HG02981 (cell line): ENCODE measurements at regions not wholly inside any gene's neighbourhood (a gene's known extent, or its start where the extent isn't known, plus 50 kb on each side); places are given as distances from the start of the nearest gene placed in this dataset.
A peak's percentile ranks its signal among the peaks of the same experiment; 100 is the strongest.

Experiments
- ATAC-seq: cut with Tn5 transposase; IDR thresholded peaks from one replicate; pipeline ENCODE4 v1.9.1; 2021; ENCODE audit warnings: mild to moderate bottlenecking, moderate library complexity; ENCODE audit not compliant: unreplicated experiment

- ATAC-seq, result no peak
Measured at GRCh38 chr17:69819316-69820087, 255.5 kb upstream of the KCNJ16 start.

- no peak for ATAC-seq
Measured at GRCh38 chr17:69820876-69821473, 254.1 kb upstream of the KCNJ16 start.

- ATAC-seq, result no peak
Measured at GRCh38 chr17:69822314-69822875, 252.6 kb upstream of the KCNJ16 start.

GRCh38 chr17:69828087-69828486, 246.9 kb upstream of the KCNJ16 start:
- no peak for ATAC-seq

GRCh38 chr17:69834494-69834893, 240.5 kb upstream of the KCNJ16 start:
- no peak for ATAC-seq

GRCh38 chr17:69851736-69852135, 223.3 kb upstream of the KCNJ16 start:
- ATAC-seq, result no peak

GRCh38 chr17:69853541-69854224, 221.3 kb upstream of the KCNJ16 start:
- ATAC-seq, result no peak

GRCh38 chr17:69854225-69854780, 220.7 kb upstream of the KCNJ16 start:
- no peak for ATAC-seq

GRCh38 chr17:69856946-69857345, 218.1 kb upstream of the KCNJ16 start:
- no peak for ATAC-seq

GRCh38 chr17:69857412-69857835, 217.6 kb upstream of the KCNJ16 start:
- ATAC-seq, result no peak

- ATAC-seq, result no peak
Measured at GRCh38 chr17:69858460-69858859, 216.6 kb upstream of the KCNJ16 start.

- no peak for ATAC-seq
Measured at GRCh38 chr17:69860142-69860680, 214.8 kb upstream of the KCNJ16 start.

GRCh38 chr17:69864462-69864861, 210.6 kb upstream of the KCNJ16 start:
- ATAC-seq, result no peak

GRCh38 chr17:69869667-69870066, 205.4 kb upstream of the KCNJ16 start:
- peak; percentile 75 for ATAC-seq

GRCh38 chr17:69870091-69870530, 204.9 kb upstream of the KCNJ16 start:
- peak; percentile 44 for ATAC-seq

GRCh38 chr17:69870751-69871199, 204.2 kb upstream of the KCNJ16 start:
- no peak for ATAC-seq

- no peak for ATAC-seq
Measured at GRCh38 chr17:69871318-69871717, 203.7 kb upstream of the KCNJ16 start.

- ATAC-seq, result no peak
Measured at GRCh38 chr17:69872675-69873262, 202.3 kb upstream of the KCNJ16 start.

GRCh38 chr17:69874175-69874670, 200.8 kb upstream of the KCNJ16 start:
- ATAC-seq, result no peak

GRCh38 chr17:69876757-69877156, 198.3 kb upstream of the KCNJ16 start:
- ATAC-seq, result no peak
